Endothelial cell of umbilical vein (primary cell): ENCODE measurements at regions not wholly inside any gene's neighbourhood (a gene's known extent, or its start where the extent isn't known, plus 50 kb on each side); places are given as distances from the start of the nearest gene placed in this dataset.

Source experiments
- BruUV-seq: library from RNA; stranded (reverse); fragments of 400-500 nt; replicated peaks from 2 replicates; lab custom pipeline; 2021; lab: Mats Ljungman, UMichigan
- CTCF ChIA-PET: fragments of 300-600, 350-600 bp; sonication (Branson Sonifier 250); formaldehyde crosslinking; loops from one replicate; lab custom pipeline; 2021; ENCODE audit warnings: antibody characterized with exemption, inconsistent platforms; lab: Charles Lee
- POLR2A ChIA-PET: fragments of 300-600, 350-600 bp; sonication (Branson Sonifier 250); formaldehyde crosslinking; loops from one replicate; lab custom pipeline; 2021; ENCODE audit warnings: antibody characterized with exemption, inconsistent platforms; lab: Charles Lee
- DNase-seq: peaks from one replicate; pipeline ENCODE4 v3.0.0-alpha.2; 2011; ENCODE audit warnings: low read depth, low spot score
- FAIRE-seq: peaks from 2 replicates; lab custom pipeline; 2011; peaks lifted over from hg19 to GRCh38; lab: Jason Lieb, UNC
- H2AFZ ChIP-seq: 2 replicates; pipeline ENCODE4 v1.6.0; 2012; ENCODE audit warnings: low read depth, low read length, control low read depth, inconsistent platforms
- H3K27ac ChIP-seq: 2 replicates; pipeline ENCODE4 v1.5.1; 2011; ENCODE audit warnings: low read depth, mild to moderate bottlenecking, control low read depth, low read length, moderate library complexity; ENCODE audit not compliant: insufficient read depth
- H3K27me3 ChIP-seq, 2 experiments: 2 replicates each; pipeline versions ENCODE4 v1.6.0 to v1.6.1; 2011; ENCODE audit warnings: low read length in 2 of 2, mixed read lengths in 1 of 2; ENCODE audit not compliant: control insufficient read depth in 2 of 2, insufficient read depth in 2 of 2
- H3K36me3 ChIP-seq, 2 experiments: 2 replicates in 1 of 2; 3 replicates in 1 of 2; pipeline ENCODE4 v1.5.1; 2011; ENCODE audit warnings: low read length in 2 of 2, mild to moderate bottlenecking in 1 of 2, moderate library complexity in 1 of 2; ENCODE audit not compliant: control insufficient read depth in 2 of 2, insufficient read depth in 2 of 2; ENCODE audit errors: extremely low read depth in 1 of 2
- H3K4me1 ChIP-seq: 3 replicates; pipeline ENCODE4 v1.5.1; 2011; ENCODE audit warnings: mild to moderate bottlenecking, low read length; ENCODE audit not compliant: control insufficient read depth, insufficient read depth; ENCODE audit errors: extremely low read depth
- H3K4me2 ChIP-seq: 2 replicates; pipeline ENCODE4 v1.6.1; 2011; ENCODE audit warnings: low read length, control low read depth, mixed read lengths; ENCODE audit not compliant: insufficient read depth
- H3K4me3 ChIP-seq, 3 experiments: fragments of 200-600 bp in 1 of 3; sonication (generic), shearing (Covaris generic) in 1 of 3; replicated peaks in 1 of 3; 2 replicates each; pipeline ENCODE4 v1.5.1; 2011 to 2016; ENCODE audit warnings: control low read depth in 3 of 3, low read length in 3 of 3, mild to moderate bottlenecking in 2 of 3, inconsistent platforms in 1 of 3, low read depth in 1 of 3, moderate library complexity in 1 of 3; ENCODE audit not compliant: insufficient read depth in 1 of 3
- H3K79me2 ChIP-seq: 2 replicates; pipeline ENCODE4 v1.6.0; 2012; ENCODE audit warnings: low read length, inconsistent platforms; ENCODE audit not compliant: control insufficient read depth, insufficient read depth
- H3K9ac ChIP-seq: replicated peaks from 2 replicates; pipeline ENCODE3; 2011; ENCODE audit warnings: low read length, control low read depth; ENCODE audit not compliant: insufficient read depth; ENCODE audit errors: extremely low read depth
- H3K9me1 ChIP-seq: replicated peaks from 3 replicates; pipeline ENCODE4 v1.6.0; 2011; ENCODE audit warnings: mild to moderate bottlenecking, low read length; ENCODE audit not compliant: control insufficient read depth, insufficient read depth; ENCODE audit errors: extremely low read depth
- H3K9me3 ChIP-seq: replicated peaks from 2 replicates; pipeline ENCODE4 v1.5.1; 2012; ENCODE audit warnings: low read length, inconsistent platforms; ENCODE audit not compliant: control insufficient read depth, insufficient read depth
- H4K20me1 ChIP-seq: replicated peaks from 2 replicates; pipeline ENCODE3; 2011; ENCODE audit warnings: mild to moderate bottlenecking, low read length; ENCODE audit not compliant: control insufficient read depth, insufficient read depth; ENCODE audit errors: extremely low read depth
- EZH2 ChIP-seq: IDR thresholded peaks from 2 replicates; pipeline ENCODE4 v1.6.1; 2012; ENCODE audit warnings: borderline replicate concordance, low read depth, mild to moderate bottlenecking, moderate library complexity, low read length, inconsistent platforms; ENCODE audit not compliant: severe bottlenecking
- FOS ChIP-seq: IDR thresholded peaks from 2 replicates; pipeline ENCODE4 v1.6.1; 2011; ENCODE audit warnings: mild to moderate bottlenecking, low read length, moderate library complexity, borderline replicate concordance; ENCODE audit not compliant: insufficient read depth
- GATA2 ChIP-seq: IDR thresholded peaks from 2 replicates; pipeline ENCODE4 v1.7.0; 2011; ENCODE audit warnings: low read depth, mild to moderate bottlenecking, moderate library complexity, mixed read lengths, low read length; ENCODE audit not compliant: insufficient read length, insufficient read depth
- JUN ChIP-seq: IDR thresholded peaks from 2 replicates; pipeline ENCODE4 v1.6.1; 2011; ENCODE audit warnings: borderline replicate concordance, low read depth; ENCODE audit not compliant: insufficient read length, insufficient read depth
- MYC ChIP-seq: IDR thresholded peaks from one replicate; pipeline ENCODE4 v1.6.1; 2011; ENCODE audit warnings: mild to moderate bottlenecking, low read depth, low read length
- POLR2A ChIP-seq: IDR thresholded peaks from 2 replicates; pipeline ENCODE4 v1.6.1; 2012; ENCODE audit warnings: low read depth, mild to moderate bottlenecking, control low read depth, low read length
- POLR2AphosphoS5 ChIP-seq: IDR thresholded peaks from 2 replicates; pipeline ENCODE4 v1.6.1; 2012; ENCODE audit warnings: low read depth, mild to moderate bottlenecking, control low read depth, low read length, moderate library complexity; ENCODE audit not compliant: insufficient read depth
- dilution Hi-C: fragments of 300-500 bp; cut with MboI; formaldehyde crosslinking; loops from one replicate; pipeline ENCODE4 v1.15.0; 2019; ENCODE audit warnings: low sequenced_read_pairs; ENCODE audit not compliant: extremely low pct_ligation_motif_present
- intact Hi-C: fragments of 100-400 bp; cut with micrococcal nuclease; formaldehyde crosslinking; loops from one replicate; pipeline ENCODE4 v1.10.0; 2022
- TF ChIP-seq, protein P1 (sequence below): IDR thresholded peaks from 2 replicates; pipeline ENCODE4 v1.6.1; 2011; ENCODE audit not compliant: insufficient read depth, insufficient read length
- TF ChIP-seq, protein P2 (sequence below), 2 donors: IDR thresholded peaks; 1 replicate in 1 of 2; 2 replicates in 1 of 2; pipeline ENCODE4 v1.5.1; 2011; ENCODE audit warnings: low read length in 2 of 2, mild to moderate bottlenecking in 2 of 2, moderate library complexity in 2 of 2, control low read depth in 1 of 2, inconsistent platforms in 1 of 2, low read depth in 1 of 2; ENCODE audit not compliant: insufficient read depth in 1 of 2; ENCODE audit errors: extremely low read depth in 1 of 2

DNA sequence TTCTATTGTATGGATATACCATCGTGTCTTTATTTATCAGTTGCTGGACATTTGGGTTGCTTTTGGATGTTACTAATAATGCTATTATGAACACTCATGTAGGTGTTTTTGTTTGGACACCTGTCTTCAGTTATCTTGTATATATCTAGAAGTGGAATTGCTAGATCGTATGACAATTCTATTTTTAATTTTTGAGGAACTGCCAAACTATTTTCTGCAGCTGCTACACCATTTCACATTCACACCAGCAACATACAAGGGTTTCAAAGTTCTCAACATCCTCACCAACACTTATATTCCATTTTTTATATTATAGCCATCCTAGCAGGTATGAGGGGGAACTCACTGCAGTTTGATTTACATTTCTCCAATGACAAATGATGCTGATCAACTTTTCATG lies 324.6 kb downstream of the CAAP1 start:
- H3K36me3 ChIP-seq = no peaks in the 10 kb centered on the region
- ChIA-PET CTCF (no interaction called here), POLR2A (no interaction called here)
- no peaks in the 10 kb centered on the region for H3K9me3 ChIP-seq
- no peak for TF ChIP-seq EZH2
- TF ChIP-seq MYC = no peak
- no peak for TF ChIP-seq POLR2AphosphoS5
- TF ChIP-seq POLR2A = no peak
- TF ChIP-seq GATA2 = no peak
- no peak for TF ChIP-seq FOS
- TF ChIP-seq, protein P1, sequence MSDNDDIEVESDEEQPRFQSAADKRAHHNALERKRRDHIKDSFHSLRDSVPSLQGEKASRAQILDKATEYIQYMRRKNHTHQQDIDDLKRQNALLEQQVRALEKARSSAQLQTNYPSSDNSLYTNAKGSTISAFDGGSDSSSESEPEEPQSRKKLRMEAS = no peak
- TF ChIP-seq, protein P2, sequence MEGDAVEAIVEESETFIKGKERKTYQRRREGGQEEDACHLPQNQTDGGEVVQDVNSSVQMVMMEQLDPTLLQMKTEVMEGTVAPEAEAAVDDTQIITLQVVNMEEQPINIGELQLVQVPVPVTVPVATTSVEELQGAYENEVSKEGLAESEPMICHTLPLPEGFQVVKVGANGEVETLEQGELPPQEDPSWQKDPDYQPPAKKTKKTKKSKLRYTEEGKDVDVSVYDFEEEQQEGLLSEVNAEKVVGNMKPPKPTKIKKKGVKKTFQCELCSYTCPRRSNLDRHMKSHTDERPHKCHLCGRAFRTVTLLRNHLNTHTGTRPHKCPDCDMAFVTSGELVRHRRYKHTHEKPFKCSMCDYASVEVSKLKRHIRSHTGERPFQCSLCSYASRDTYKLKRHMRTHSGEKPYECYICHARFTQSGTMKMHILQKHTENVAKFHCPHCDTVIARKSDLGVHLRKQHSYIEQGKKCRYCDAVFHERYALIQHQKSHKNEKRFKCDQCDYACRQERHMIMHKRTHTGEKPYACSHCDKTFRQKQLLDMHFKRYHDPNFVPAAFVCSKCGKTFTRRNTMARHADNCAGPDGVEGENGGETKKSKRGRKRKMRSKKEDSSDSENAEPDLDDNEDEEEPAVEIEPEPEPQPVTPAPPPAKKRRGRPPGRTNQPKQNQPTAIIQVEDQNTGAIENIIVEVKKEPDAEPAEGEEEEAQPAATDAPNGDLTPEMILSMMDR (IDR thresholded peaks at IDR 0.05; ENCODE audit: extremely low read depth in 1 of 2, insufficient read depth in 1 of 2, low read depth in 1 of 2, low read length in 2 of 2) = no peak
- no peak for TF ChIP-seq JUN
- H3K27me3 ChIP-seq = no peaks in the 10 kb centered on the region
- no peak overlapping the region for H3K4me2 ChIP-seq
- no peak overlapping the region for H3K27ac ChIP-seq
- no peak for FAIRE-seq
- H3K4me1 ChIP-seq = no peaks in the 10 kb centered on the region
- no peaks in the 10 kb centered on the region for H3K79me2 ChIP-seq
- intact Hi-C loops = no loop called here
- H2AFZ ChIP-seq = no peak overlapping the region
- no peaks in the 10 kb centered on the region for H3K9me1 ChIP-seq
- no peaks in the 10 kb centered on the region for H4K20me1 ChIP-seq
- BruUV-seq = no TSS peak
- H3K4me3 ChIP-seq = no peak overlapping the region
- no peak for DNase-seq
- dilution Hi-C loops = no loop called here
- H3K9ac ChIP-seq = no peak overlapping the region
